Caco-2 (cell line): ENCODE measurements at regions not wholly inside any gene's neighbourhood (a gene's known extent, or its start where the extent isn't known, plus 50 kb on each side); places are given as distances from the start of the nearest gene placed in this dataset.

ENCODE experiments used
- BruUV-seq: library from RNA; stranded (reverse); fragments of 400-500 nt; replicated peaks from 2 replicates; lab custom pipeline; 2021; lab: Mats Ljungman, UMichigan
- CTCF ChIA-PET: fragments of 300-600 bp; sonication (Branson Sonifier 250); formaldehyde crosslinking; loops from one replicate; lab custom pipeline; 2022; ENCODE audit warnings: antibody characterized with exemption; lab: Charles Lee
- POLR2A ChIA-PET: fragments of 300-600 bp; sonication (Branson Sonifier 250); formaldehyde crosslinking; loops from one replicate; lab custom pipeline; 2022; ENCODE audit warnings: antibody characterized with exemption; lab: Charles Lee
- DNase-seq, 2 experiments: peaks; one replicate each; pipeline versions ENCODE4 v3.0.0 to v3.0.0-alpha.2; 2020 to 2022
- H3K27me3 ChIP-seq: replicated peaks from 2 replicates; pipeline ENCODE4 v1.6.0; 2011; ENCODE audit warnings: low read length; ENCODE audit not compliant: control insufficient read depth, insufficient read depth
- H3K36me3 ChIP-seq: 2 replicates; pipeline ENCODE4 v1.5.1; 2011; ENCODE audit warnings: low read length; ENCODE audit not compliant: control insufficient read depth, insufficient read depth
- H3K4me1 ChIP-seq: fragments of 250-450 bp; sonication (Bioruptor Pico); 2 replicates; pipeline ENCODE4 v1.5.1; 2020; ENCODE audit warnings: mild to moderate bottlenecking
- H3K4me3 ChIP-seq: 2 replicates; pipeline ENCODE4 v1.5.1; 2011; ENCODE audit warnings: low read depth, mild to moderate bottlenecking, control low read depth, low read length
- H3K9me3 ChIP-seq: fragments of 250-450 bp; sonication (Bioruptor Pico); 2 replicates; pipeline ENCODE4 v1.5.1; 2020; ENCODE audit warnings: mild to moderate bottlenecking, moderate library complexity
- H3K27ac Mint-ChIP-seq: one replicate; pipeline ENCODE4 v1.8.0; 2022; ENCODE audit warnings: mixed read lengths; ENCODE audit not compliant: unreplicated experiment
- H3K27me3 Mint-ChIP-seq: one replicate; pipeline ENCODE4 v1.8.0; 2022; ENCODE audit warnings: mixed read lengths; ENCODE audit not compliant: insufficient read depth, unreplicated experiment
- H3K36me3 Mint-ChIP-seq: one replicate; pipeline ENCODE4 v1.8.0; 2022; ENCODE audit warnings: mild to moderate bottlenecking, mixed read lengths; ENCODE audit not compliant: insufficient read depth, unreplicated experiment
- H3K4me1 Mint-ChIP-seq: one replicate; pipeline ENCODE4 v1.8.0; 2022; ENCODE audit warnings: low read depth, mixed read lengths; ENCODE audit not compliant: unreplicated experiment
- H3K4me3 Mint-ChIP-seq: one replicate; pipeline ENCODE4 v1.8.0; 2022; ENCODE audit warnings: mild to moderate bottlenecking, moderate library complexity, mixed read lengths; ENCODE audit not compliant: unreplicated experiment
- H3K9me3 Mint-ChIP-seq: one replicate; pipeline ENCODE4 v1.8.0; 2022; ENCODE audit warnings: mixed read lengths; ENCODE audit not compliant: unreplicated experiment
- intact Hi-C: fragments of 100-400 bp; cut with micrococcal nuclease; formaldehyde crosslinking; loops from one replicate; pipeline ENCODE4 v1.10.0; 2022; ENCODE audit not compliant: unreplicated experiment
- TF ChIP-seq, protein P1 (sequence below), 2 experiments: fragments of 200-600 bp in 1 of 2; IDR thresholded peaks; 1 replicate in 1 of 2; 2 replicates in 1 of 2; pipeline versions ENCODE4 v1.5.1 to v1.8.0; 2011 to 2022; ENCODE audit warnings: antibody characterized with exemption in 1 of 2, control low read depth in 1 of 2, inconsistent platforms in 1 of 2, low read depth in 1 of 2, low read length in 1 of 2, mild to moderate bottlenecking in 1 of 2, moderate library complexity in 1 of 2; ENCODE audit not compliant: insufficient read depth in 1 of 2, severe bottlenecking in 1 of 2, unreplicated experiment in 1 of 2

GRCh38 chr20:63081351-63081750, 74.6 kb upstream of the BHLHE23 start:
- POLR2A ChIA-PET, result no interaction called here
- H3K4me1 ChIP-seq, result 0 out of 2 replicates have a peak, but pooled peaks cover 6% of the 10 kb centered on the region
- DNase-seq, result peak in 1 of 2 experiments; percentile 29
- intact Hi-C loops, result no loop called here
- TF ChIP-seq, protein P1, sequence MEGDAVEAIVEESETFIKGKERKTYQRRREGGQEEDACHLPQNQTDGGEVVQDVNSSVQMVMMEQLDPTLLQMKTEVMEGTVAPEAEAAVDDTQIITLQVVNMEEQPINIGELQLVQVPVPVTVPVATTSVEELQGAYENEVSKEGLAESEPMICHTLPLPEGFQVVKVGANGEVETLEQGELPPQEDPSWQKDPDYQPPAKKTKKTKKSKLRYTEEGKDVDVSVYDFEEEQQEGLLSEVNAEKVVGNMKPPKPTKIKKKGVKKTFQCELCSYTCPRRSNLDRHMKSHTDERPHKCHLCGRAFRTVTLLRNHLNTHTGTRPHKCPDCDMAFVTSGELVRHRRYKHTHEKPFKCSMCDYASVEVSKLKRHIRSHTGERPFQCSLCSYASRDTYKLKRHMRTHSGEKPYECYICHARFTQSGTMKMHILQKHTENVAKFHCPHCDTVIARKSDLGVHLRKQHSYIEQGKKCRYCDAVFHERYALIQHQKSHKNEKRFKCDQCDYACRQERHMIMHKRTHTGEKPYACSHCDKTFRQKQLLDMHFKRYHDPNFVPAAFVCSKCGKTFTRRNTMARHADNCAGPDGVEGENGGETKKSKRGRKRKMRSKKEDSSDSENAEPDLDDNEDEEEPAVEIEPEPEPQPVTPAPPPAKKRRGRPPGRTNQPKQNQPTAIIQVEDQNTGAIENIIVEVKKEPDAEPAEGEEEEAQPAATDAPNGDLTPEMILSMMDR (IDR thresholded peaks at IDR 0.05; ENCODE audit: insufficient read depth in 1 of 2, low read depth in 1 of 2, low read length in 1 of 2, severe bottlenecking in 1 of 2, unreplicated experiment in 1 of 2), result no peak
- H3K9me3 ChIP-seq, result peaks cover 30% of the 10 kb centered on the region
- no peak overlapping the region for H3K27ac Mint-ChIP-seq
- BruUV-seq, result no TSS peak
- no peaks in the 10 kb centered on the region; the same call in 1 of the 2 replicates for H3K27me3 ChIP-seq
- no peaks in the 10 kb centered on the region for H3K36me3 Mint-ChIP-seq
- H3K4me3 ChIP-seq, result no peak overlapping the region
- no peaks in the 10 kb centered on the region for H3K4me1 Mint-ChIP-seq
- H3K4me3 Mint-ChIP-seq, result no peak overlapping the region
- no peaks in the 10 kb centered on the region for H3K36me3 ChIP-seq
- H3K27me3 Mint-ChIP-seq, result peaks cover 11% of the 10 kb centered on the region
- CTCF ChIA-PET, result no interaction called here
- peaks cover 26% of the 10 kb centered on the region for H3K9me3 Mint-ChIP-seq

DNA sequence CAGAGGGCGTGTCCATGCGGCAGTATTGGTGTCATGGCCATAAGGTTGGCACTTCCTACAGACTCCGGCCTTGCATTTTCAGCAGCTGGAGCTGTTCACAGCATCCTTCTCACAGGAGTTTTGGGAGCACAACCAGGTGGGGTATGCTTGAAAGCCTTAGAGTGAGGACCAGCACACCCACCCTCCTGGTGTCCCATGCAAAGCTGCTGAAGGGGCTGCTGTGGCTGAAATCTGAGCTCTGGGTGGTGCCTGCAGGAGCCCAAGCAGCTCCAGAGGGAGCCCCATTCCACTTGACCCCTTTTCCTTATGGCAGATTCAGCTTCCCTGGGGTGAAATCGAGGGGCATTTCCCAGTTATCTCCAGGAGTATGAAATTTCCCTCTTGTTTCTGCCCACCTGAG, 74.0 kb upstream of the BHLHE23 start:
- H3K9me3 ChIP-seq, result peaks cover 32% of the 10 kb centered on the region
- TF ChIP-seq, protein P1 (IDR thresholded peaks at IDR 0.05; ENCODE audit: insufficient read depth in 1 of 2, low read depth in 1 of 2, low read length in 1 of 2, severe bottlenecking in 1 of 2, unreplicated experiment in 1 of 2), result no peak
- no peak overlapping the region for H3K4me3 ChIP-seq
- Mint-ChIP-seq H3K4me3 (no peak overlapping the region), H3K4me1 (no peaks in the 10 kb centered on the region), H3K27ac (no peak overlapping the region), H3K36me3 (no peaks in the 10 kb centered on the region), H3K27me3 (peaks cover 11% of the 10 kb centered on the region), H3K9me3 (peaks cover 32% of the 10 kb centered on the region)
- H3K4me1 ChIP-seq, result 0 out of 2 replicates have a peak, but pooled peaks cover 6% of the 10 kb centered on the region
- no peaks in the 10 kb centered on the region for H3K36me3 ChIP-seq
- BruUV-seq, result no TSS peak
- DNase-seq, result peak in 1 of 2 experiments; percentile 37
- ChIA-PET POLR2A (no interaction called here), CTCF (no interaction called here)
- intact Hi-C loops, result no loop called here
- H3K27me3 ChIP-seq, result no peaks in the 10 kb centered on the region; the same call in 1 of the 2 replicates

DNA sequence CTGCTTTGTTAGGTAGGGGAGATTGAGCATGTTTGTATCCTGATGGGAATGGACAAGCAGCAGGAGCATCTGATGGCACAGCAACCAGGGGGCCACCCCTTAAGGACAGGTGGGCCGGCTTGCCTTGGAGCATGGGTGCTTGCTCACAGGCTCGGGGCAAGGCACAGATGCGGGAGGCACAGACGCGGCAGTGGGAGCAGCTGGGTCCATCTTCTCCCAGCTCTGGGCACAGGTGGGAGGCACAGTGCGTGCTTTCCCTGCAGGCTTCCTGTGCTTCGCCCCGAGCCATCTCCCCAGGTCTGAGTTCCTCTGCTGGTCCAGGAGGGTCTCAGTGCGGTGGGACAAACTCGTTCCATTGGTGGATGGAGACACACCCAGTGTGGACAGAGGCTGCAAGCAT, 73.6 kb upstream of the BHLHE23 start:
- H3K4me3 ChIP-seq, result no peak overlapping the region
- H3K9me3 Mint-ChIP-seq, result peaks cover 32% of the 10 kb centered on the region
- BruUV-seq, result no TSS peak
- H3K27ac Mint-ChIP-seq, result no peak overlapping the region
- H3K27me3 ChIP-seq, result no peaks in the 10 kb centered on the region; the same call in 1 of the 2 replicates
- ChIA-PET POLR2A (no interaction called here), CTCF (no interaction called here)
- no peaks in the 10 kb centered on the region for H3K4me1 Mint-ChIP-seq
- peak in 1 of 2 experiments; percentile 38 for DNase-seq
- peaks cover 8% of the 10 kb centered on the region for H3K27me3 Mint-ChIP-seq
- intact Hi-C loops, result no loop called here
- H3K4me1 ChIP-seq, result 0 out of 2 replicates have a peak, but pooled peaks cover 6% of the 10 kb centered on the region
- H3K4me3 Mint-ChIP-seq, result no peak overlapping the region
- H3K36me3 Mint-ChIP-seq, result no peaks in the 10 kb centered on the region
- H3K9me3 ChIP-seq, result peaks cover 32% of the 10 kb centered on the region
- H3K36me3 ChIP-seq, result no peaks in the 10 kb centered on the region
- TF ChIP-seq, protein P1 (IDR thresholded peaks at IDR 0.05; ENCODE audit: insufficient read depth in 1 of 2, low read depth in 1 of 2, low read length in 1 of 2, severe bottlenecking in 1 of 2, unreplicated experiment in 1 of 2), result no peak
